ENCODE measurements at regions not wholly inside any gene's neighbourhood (a gene's known extent, or its start where the extent isn't known, plus 50 kb on each side); places are given as distances from the start of the nearest gene placed in this dataset.

DNA sequence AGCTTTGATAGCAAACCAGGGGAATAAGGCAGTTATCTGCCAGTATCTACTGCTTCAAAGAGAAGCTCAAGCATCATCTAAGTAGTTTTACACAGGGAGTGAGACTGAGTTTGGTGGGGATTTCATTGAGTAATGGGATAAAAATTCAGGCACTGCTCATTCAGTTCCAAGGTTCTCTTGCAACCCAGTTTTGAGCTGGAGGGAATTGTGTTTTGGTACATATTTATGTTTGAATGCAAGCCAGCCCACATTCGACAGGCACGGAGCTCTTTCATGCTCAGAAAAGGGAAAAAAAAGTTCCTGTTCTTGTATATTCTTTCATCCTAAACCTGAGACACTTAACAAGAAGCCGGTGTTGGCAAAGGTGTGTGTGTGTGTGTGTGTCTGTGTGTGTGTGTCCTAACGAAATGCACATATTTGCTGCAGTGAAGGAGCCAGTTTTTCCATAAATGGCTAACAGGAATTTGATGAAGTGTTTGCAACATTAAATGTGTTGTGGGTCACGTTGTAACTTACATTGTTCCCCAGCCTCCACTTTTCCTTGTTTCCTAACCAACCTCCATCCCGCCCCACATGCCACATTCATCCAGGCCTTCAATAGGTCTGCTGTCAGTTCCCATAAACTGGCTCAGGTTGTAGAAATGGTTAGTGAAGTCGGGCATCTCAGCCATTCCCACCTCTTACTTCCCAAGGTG, 311.1 kb downstream of the TXNL1 start:
- ChIA-PET CTCF (interaction anchor here (0.9 kb wide), 1 partner anchor 238 kb away, joined by 3 read pairs; no protein-coding TSS in a partner anchor), POLR2A (no interaction called here)
- no peak overlapping the region for H3K4me2 ChIP-seq
- no peak for TF ChIP-seq TFCP2L1 (CRISPR knock-in tag; IDR thresholded peaks at IDR 0.05)
- TF ChIP-seq HOXB13 (CRISPR knock-in tag; IDR thresholded peaks at IDR 0.05; ENCODE audit: low read depth) = no peak
- TF ChIP-seq ZNF302 (CRISPR knock-in tag; IDR thresholded peaks at IDR 0.05) = no peak
- TF ChIP-seq HOXB5 (CRISPR knock-in tag; IDR thresholded peaks at IDR 0.05) = no peak
- no peak for TF ChIP-seq CBX8 (IDR thresholded peaks at IDR 0.05)
- no peak for DNase-seq (ENCODE audit: low read depth in 1 of 2, low spot score in 1 of 2)
- no peaks in the 10 kb centered on the region for H3K9me3 ChIP-seq
- ATAC-seq = no peak
- WGBS (ENCODE audit: missing lambda C conversion rate) = 57% methylated on average over 7 of the region's 7 CpGs
- no peak overlapping the region for H3K4me3 ChIP-seq
- no peak for FAIRE-seq
- no peak overlapping the region for H3K27ac ChIP-seq
- no peaks in the 10 kb centered on the region for H3K4me1 ChIP-seq

DNA sequence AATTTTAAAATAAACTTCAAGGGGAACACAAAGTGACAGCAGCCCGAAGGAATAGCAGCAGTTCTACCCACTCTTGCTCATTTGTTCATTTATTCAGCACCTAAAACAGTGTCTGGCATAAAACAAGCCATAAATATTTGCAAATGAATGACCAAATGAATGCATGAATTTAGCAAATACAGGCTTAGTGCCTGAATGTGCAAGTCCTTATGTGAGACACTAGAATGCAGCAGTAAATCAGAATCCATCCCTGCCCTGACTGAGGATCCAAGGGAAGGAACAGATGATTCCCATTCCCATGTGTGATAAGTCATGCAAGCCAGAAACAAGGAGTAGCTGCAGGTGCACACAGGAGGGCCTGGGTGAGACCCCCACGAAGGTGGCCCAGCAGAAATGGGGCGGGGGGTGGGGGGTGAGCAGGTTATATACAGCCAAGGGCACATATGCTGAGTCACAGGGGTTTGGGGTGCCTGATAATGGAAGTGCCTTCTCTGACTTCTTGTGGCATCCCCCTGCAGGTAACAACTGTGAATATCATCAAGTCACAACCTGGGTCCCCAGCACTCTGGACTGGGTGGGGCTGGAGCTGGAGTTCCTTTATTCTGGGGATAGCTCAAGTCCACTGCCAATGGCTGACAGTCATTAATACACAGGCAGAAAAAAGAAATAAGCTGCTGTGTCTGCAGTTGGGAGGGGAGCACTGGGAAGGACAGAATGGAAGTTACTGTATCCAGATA, 311.9 kb downstream of the TXNL1 start:
- POLR2A ChIA-PET = no interaction called here
- CTCF ChIA-PET = interaction anchor here (0.9 kb wide), 1 partner anchor 238 kb away, joined by 3 read pairs; no protein-coding TSS in a partner anchor

More for the DNA sequence above, 311.9 kb downstream of the TXNL1 start:
- H3K4me1 ChIP-seq = no peaks in the 10 kb centered on the region
- 5% methylated on average over 1 of the region's 3 CpGs for WGBS (ENCODE audit: missing lambda C conversion rate)
- H3K4me2 ChIP-seq = no peak overlapping the region
- H3K4me3 ChIP-seq = no peak overlapping the region
- no peak for DNase-seq (ENCODE audit: low read depth in 1 of 2, low spot score in 1 of 2)
- no peak for FAIRE-seq
- no peak overlapping the region for H3K27ac ChIP-seq
- TF ChIP-seq HDAC2 (IDR thresholded peaks at IDR 0.05) = no peak
- no peak for TF ChIP-seq CEBPB (IDR thresholded peaks at IDR 0.05)
- no peak for TF ChIP-seq RNF2 (IDR thresholded peaks at IDR 0.05; ENCODE audit: borderline replicate concordance, low read depth)
- TF ChIP-seq MAFK (IDR thresholded peaks at IDR 0.05; ENCODE audit: partially characterized antibody) = no peak
- TF ChIP-seq CBX2 (IDR thresholded peaks at IDR 0.05; ENCODE audit: borderline replicate concordance, low read depth) = no peak
- TF ChIP-seq ZC3H11A (IDR thresholded peaks at IDR 0.05) = no peak
- no peak for TF ChIP-seq ZSCAN20 (CRISPR knock-in tag; IDR thresholded peaks at IDR 0.05)
- TF ChIP-seq MAX (IDR thresholded peaks at IDR 0.05) = no peak
- no peak for TF ChIP-seq ATOH8 (CRISPR knock-in tag; IDR thresholded peaks at IDR 0.05; ENCODE audit: low read depth)
- TF ChIP-seq MYC (IDR thresholded peaks at IDR 0.05; ENCODE audit: borderline replicate concordance, low read length) = no peak
- TF ChIP-seq NFE2L2 (conservative IDR thresholded peaks at IDR 0.05; ENCODE audit: low read length) = no peak
- TF ChIP-seq NPAS2 (CRISPR knock-in tag; IDR thresholded peaks at IDR 0.05; ENCODE audit: borderline replicate concordance) = no peak
- TF ChIP-seq TFCP2L1 (CRISPR knock-in tag; IDR thresholded peaks at IDR 0.05) = no peak
- no peak for TF ChIP-seq ZFP36 (IDR thresholded peaks at IDR 0.05; ENCODE audit: borderline replicate concordance, partially characterized antibody)
- TF ChIP-seq SREBF2 (IDR thresholded peaks at IDR 0.05) = no peak
- TF ChIP-seq, protein P1, sequence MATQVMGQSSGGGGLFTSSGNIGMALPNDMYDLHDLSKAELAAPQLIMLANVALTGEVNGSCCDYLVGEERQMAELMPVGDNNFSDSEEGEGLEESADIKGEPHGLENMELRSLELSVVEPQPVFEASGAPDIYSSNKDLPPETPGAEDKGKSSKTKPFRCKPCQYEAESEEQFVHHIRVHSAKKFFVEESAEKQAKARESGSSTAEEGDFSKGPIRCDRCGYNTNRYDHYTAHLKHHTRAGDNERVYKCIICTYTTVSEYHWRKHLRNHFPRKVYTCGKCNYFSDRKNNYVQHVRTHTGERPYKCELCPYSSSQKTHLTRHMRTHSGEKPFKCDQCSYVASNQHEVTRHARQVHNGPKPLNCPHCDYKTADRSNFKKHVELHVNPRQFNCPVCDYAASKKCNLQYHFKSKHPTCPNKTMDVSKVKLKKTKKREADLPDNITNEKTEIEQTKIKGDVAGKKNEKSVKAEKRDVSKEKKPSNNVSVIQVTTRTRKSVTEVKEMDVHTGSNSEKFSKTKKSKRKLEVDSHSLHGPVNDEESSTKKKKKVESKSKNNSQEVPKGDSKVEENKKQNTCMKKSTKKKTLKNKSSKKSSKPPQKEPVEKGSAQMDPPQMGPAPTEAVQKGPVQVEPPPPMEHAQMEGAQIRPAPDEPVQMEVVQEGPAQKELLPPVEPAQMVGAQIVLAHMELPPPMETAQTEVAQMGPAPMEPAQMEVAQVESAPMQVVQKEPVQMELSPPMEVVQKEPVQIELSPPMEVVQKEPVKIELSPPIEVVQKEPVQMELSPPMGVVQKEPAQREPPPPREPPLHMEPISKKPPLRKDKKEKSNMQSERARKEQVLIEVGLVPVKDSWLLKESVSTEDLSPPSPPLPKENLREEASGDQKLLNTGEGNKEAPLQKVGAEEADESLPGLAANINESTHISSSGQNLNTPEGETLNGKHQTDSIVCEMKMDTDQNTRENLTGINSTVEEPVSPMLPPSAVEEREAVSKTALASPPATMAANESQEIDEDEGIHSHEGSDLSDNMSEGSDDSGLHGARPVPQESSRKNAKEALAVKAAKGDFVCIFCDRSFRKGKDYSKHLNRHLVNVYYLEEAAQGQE (IDR thresholded peaks at IDR 0.05) = no peak
- TF ChIP-seq HES2 (IDR thresholded peaks at IDR 0.05) = no peak
- TF ChIP-seq CBX8 (IDR thresholded peaks at IDR 0.05) = no peak
- no peak for TF ChIP-seq CHD2 (IDR thresholded peaks at IDR 0.05; ENCODE audit: low read length, partially characterized antibody)
- no peaks in the 10 kb centered on the region for H3K9me3 ChIP-seq
- ATAC-seq = no peak
